B cell (primary cell): ENCODE measurements at regions not wholly inside any gene's neighbourhood (a gene's known extent, or its start where the extent isn't known, plus 50 kb on each side); places are given as distances from the start of the nearest gene placed in this dataset.

ENCODE experiments used
- EZH2 ChIP-seq: IDR thresholded peaks from 2 replicates; pipeline ENCODE4 v1.6.1; 2012; ENCODE audit warnings: borderline replicate concordance, low read depth, mild to moderate bottlenecking, moderate library complexity, low read length; ENCODE audit not compliant: insufficient read depth, poor library complexity, severe bottlenecking
- TF ChIP-seq, protein P1 (sequence below): fragments of 200-600 bp; IDR thresholded peaks from one replicate; pipeline ENCODE4 v1.8.0; 2022; ENCODE audit warnings: antibody characterized with exemption, mild to moderate bottlenecking

DNA sequence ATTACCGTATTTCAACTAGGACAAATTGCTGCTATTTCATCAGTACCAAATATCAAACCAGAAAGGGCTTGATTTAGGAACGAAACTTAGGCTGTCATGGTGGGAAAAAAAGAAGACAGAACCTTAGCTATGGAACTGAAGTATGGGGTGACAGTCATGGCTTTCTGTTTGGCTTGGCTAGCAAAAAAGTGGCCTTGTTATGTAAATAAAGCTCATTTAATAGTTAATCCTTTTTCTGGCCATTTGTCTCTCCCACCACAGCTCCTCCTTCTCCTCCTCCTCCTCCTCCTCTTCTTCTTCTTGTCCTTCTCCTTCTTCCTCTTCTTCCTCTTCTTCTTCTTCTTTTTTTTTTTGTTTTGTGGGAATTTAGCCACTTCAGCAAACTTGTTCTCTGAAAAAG is 434.7 kb upstream of the NDST4 start:
- TF ChIP-seq, protein P1, sequence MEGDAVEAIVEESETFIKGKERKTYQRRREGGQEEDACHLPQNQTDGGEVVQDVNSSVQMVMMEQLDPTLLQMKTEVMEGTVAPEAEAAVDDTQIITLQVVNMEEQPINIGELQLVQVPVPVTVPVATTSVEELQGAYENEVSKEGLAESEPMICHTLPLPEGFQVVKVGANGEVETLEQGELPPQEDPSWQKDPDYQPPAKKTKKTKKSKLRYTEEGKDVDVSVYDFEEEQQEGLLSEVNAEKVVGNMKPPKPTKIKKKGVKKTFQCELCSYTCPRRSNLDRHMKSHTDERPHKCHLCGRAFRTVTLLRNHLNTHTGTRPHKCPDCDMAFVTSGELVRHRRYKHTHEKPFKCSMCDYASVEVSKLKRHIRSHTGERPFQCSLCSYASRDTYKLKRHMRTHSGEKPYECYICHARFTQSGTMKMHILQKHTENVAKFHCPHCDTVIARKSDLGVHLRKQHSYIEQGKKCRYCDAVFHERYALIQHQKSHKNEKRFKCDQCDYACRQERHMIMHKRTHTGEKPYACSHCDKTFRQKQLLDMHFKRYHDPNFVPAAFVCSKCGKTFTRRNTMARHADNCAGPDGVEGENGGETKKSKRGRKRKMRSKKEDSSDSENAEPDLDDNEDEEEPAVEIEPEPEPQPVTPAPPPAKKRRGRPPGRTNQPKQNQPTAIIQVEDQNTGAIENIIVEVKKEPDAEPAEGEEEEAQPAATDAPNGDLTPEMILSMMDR: no peak
- TF ChIP-seq EZH2: no peak
